ENCODE measurements at regions not wholly inside any gene's neighbourhood (a gene's known extent, or its start where the extent isn't known, plus 50 kb on each side); places are given as distances from the start of the nearest gene placed in this dataset.

- H3K27ac ChIP-seq, result no peak overlapping the region
- TF ChIP-seq CTCF (conservative IDR thresholded peaks at IDR 0.05), result no peak
- TF ChIP-seq ZFX (IDR thresholded peaks at IDR 0.05), result no peak
Measured at GRCh38 chr5:173719731-173720082, 103.3 kb upstream of the BOD1 start.

GRCh38 chr5:173720286-173720952 is 104.0 kb upstream of the BOD1 start:
- no peak overlapping the region for H3K27ac ChIP-seq
- TF ChIP-seq ZFX (IDR thresholded peaks at IDR 0.05), result no peak
- no peak for TF ChIP-seq CTCF (conservative IDR thresholded peaks at IDR 0.05)

- no peak overlapping the region for H3K27ac ChIP-seq
- TF ChIP-seq ZFX (IDR thresholded peaks at IDR 0.05), result no peak
- no peak for TF ChIP-seq CTCF (conservative IDR thresholded peaks at IDR 0.05)
Measured at GRCh38 chr5:173720953-173721600, 104.6 kb upstream of the BOD1 start.

GRCh38 chr5:173721601-173722232 is 105.3 kb upstream of the BOD1 start:
- no peak for TF ChIP-seq CTCF (conservative IDR thresholded peaks at IDR 0.05)
- no peak for TF ChIP-seq ZFX (IDR thresholded peaks at IDR 0.05)
- H3K27ac ChIP-seq, result no peak overlapping the region

GRCh38 chr5:173726846-173727557 is 110.6 kb upstream of the BOD1 start:
- H3K27ac ChIP-seq, result no peak overlapping the region
- TF ChIP-seq CTCF (conservative IDR thresholded peaks at IDR 0.05), result no peak
- no peak for TF ChIP-seq ZFX (IDR thresholded peaks at IDR 0.05)

- no peak for TF ChIP-seq CTCF (conservative IDR thresholded peaks at IDR 0.05)
- no peak for TF ChIP-seq ZFX (IDR thresholded peaks at IDR 0.05)
- no peak overlapping the region for H3K27ac ChIP-seq
Measured at GRCh38 chr5:173727839-173728778, 111.7 kb upstream of the BOD1 start.

Measured in C4-2B (cell line).